SHP77 treated with DMSO at 0.1 percent for 48 hours (cell line): ENCODE measurements at regions not wholly inside any gene's neighbourhood (a gene's known extent, or its start where the extent isn't known, plus 50 kb on each side); places are given as distances from the start of the nearest gene placed in this dataset.
"Not testable (repeated sequence)": the region's sequence is repeated elsewhere in the genome, so short reads cannot be mapped to it uniquely, and the experiment has no call there.

Experiments
- DNase-seq: peaks from one replicate; lab custom pipeline; 2025; lab: John Stamatoyannopoulos, UW

- DNase-seq, result no peak
Observed at GRCh38 chr22:48403521-48404403, 1423.9 kb downstream of the BRD1 start.

GRCh38 chr22:48402591-48403031 is 1425.1 kb downstream of the BRD1 start:
- no peak for DNase-seq

GRCh38 chr22:48401523-48401922 is 1426.2 kb downstream of the BRD1 start:
- not testable (repeated sequence) for DNase-seq

GRCh38 chr22:48398181-48398905 is 1429.3 kb downstream of the BRD1 start:
- no peak for DNase-seq

GRCh38 chr22:48397531-48398180 is 1430.0 kb downstream of the BRD1 start:
- DNase-seq, result no peak

GRCh38 chr22:48396785-48397530 is 1430.7 kb downstream of the BRD1 start:
- no peak for DNase-seq

GRCh38 chr22:48396091-48396784 is 1431.4 kb downstream of the BRD1 start:
- no peak for DNase-seq

GRCh38 chr22:48395201-48395600 is 1432.5 kb downstream of the BRD1 start:
- no peak for DNase-seq

- DNase-seq, result no peak
Observed at GRCh38 chr22:48394787-48395186, 1432.9 kb downstream of the BRD1 start.

GRCh38 chr22:48393885-48394284 is 1433.8 kb downstream of the BRD1 start:
- no peak for DNase-seq

GRCh38 chr22:48393041-48393370 is 1434.7 kb downstream of the BRD1 start:
- DNase-seq, result no peak

- no peak for DNase-seq
Observed at GRCh38 chr22:48391820-48392219, 1435.9 kb downstream of the BRD1 start.

GRCh38 chr22:48391171-48391711 is 1436.4 kb downstream of the BRD1 start:
- DNase-seq, result no peak

GRCh38 chr22:48389916-48390315 is 1437.8 kb downstream of the BRD1 start:
- DNase-seq, result no peak

GRCh38 chr22:48382197-48382596 is 1445.5 kb downstream of the BRD1 start:
- DNase-seq, result no peak

GRCh38 chr22:48380016-48380665 is 1447.5 kb downstream of the BRD1 start:
- no peak for DNase-seq

- DNase-seq, result no peak
Observed at GRCh38 chr22:48379371-48379770, 1448.3 kb downstream of the BRD1 start.

GRCh38 chr22:48378673-48379072 is 1449.0 kb downstream of the BRD1 start:
- DNase-seq, result no peak

GRCh38 chr22:48376936-48377712 is 1450.5 kb downstream of the BRD1 start:
- no peak for DNase-seq

GRCh38 chr22:48376428-48376827 is 1451.2 kb downstream of the BRD1 start:
- no peak for DNase-seq
